DOHH2 (cell line): ENCODE measurements at regions not wholly inside any gene's neighbourhood (a gene's known extent, or its start where the extent isn't known, plus 50 kb on each side); places are given as distances from the start of the nearest gene placed in this dataset.

Experiments used
- H3F3A ChIP-seq: fragments of 200-600 bp; sonication (generic), shearing (Covaris generic); 2 replicates; pipeline ENCODE4 v1.6.0; 2016; ENCODE audit warnings: antibody characterized with exemption, mild to moderate bottlenecking; ENCODE audit not compliant: control insufficient read depth, insufficient read depth
- H3K27ac ChIP-seq: fragments of 200-600 bp; sonication (generic); 2 replicates; pipeline ENCODE4 v1.5.1; 2014; ENCODE audit warnings: low read depth, mild to moderate bottlenecking, low read length, moderate library complexity
- H3K27me3 ChIP-seq: fragments of 200-600 bp; sonication (generic); 2 replicates; pipeline ENCODE4 v1.6.1; 2014; ENCODE audit warnings: mild to moderate bottlenecking, low read length, mixed read lengths; ENCODE audit not compliant: control insufficient read depth
- H3K36me3 ChIP-seq: fragments of 200-600 bp; sonication (generic); 2 replicates; pipeline ENCODE4 v1.6.1; 2014; ENCODE audit warnings: mild to moderate bottlenecking, low read length, moderate library complexity, mixed read lengths; ENCODE audit not compliant: control insufficient read depth
- H3K4me1 ChIP-seq: fragments of 200-600 bp; sonication (generic); 2 replicates; pipeline ENCODE4 v1.6.1; 2014; ENCODE audit warnings: mild to moderate bottlenecking, low read length, mixed read lengths; ENCODE audit not compliant: control insufficient read depth
- H3K4me2 ChIP-seq: fragments of 200-600 bp; sonication (generic); 2 replicates; pipeline ENCODE4 v1.6.0; 2014; ENCODE audit warnings: mild to moderate bottlenecking, low read length, moderate library complexity
- H3K4me3 ChIP-seq: fragments of 200-600 bp; sonication (generic); 2 replicates; pipeline ENCODE4 v1.5.1; 2014; ENCODE audit warnings: mild to moderate bottlenecking, low read length, mixed read lengths
- H3K79me2 ChIP-seq: fragments of 200-600 bp; sonication (generic); 2 replicates; pipeline ENCODE4 v1.6.1; 2014; ENCODE audit warnings: mild to moderate bottlenecking, low read length, mixed read lengths; ENCODE audit not compliant: control insufficient read depth
- H3K9me2 ChIP-seq: fragments of 200-600 bp; sonication (generic); replicated peaks from 2 replicates; pipeline ENCODE4 v1.6.1; 2014; ENCODE audit warnings: mild to moderate bottlenecking, low read length, mixed read lengths; ENCODE audit not compliant: control insufficient read depth
- H3K9me3 ChIP-seq: fragments of 200-600 bp; sonication (generic); 2 replicates; pipeline ENCODE4 v1.6.1; 2014; ENCODE audit warnings: antibody characterized with exemption, low read length, mixed read lengths; ENCODE audit not compliant: control insufficient read depth, insufficient read depth
- H4K20me1 ChIP-seq: fragments of 200-600 bp; sonication (generic); 2 replicates; pipeline ENCODE4 v1.6.0; 2014; ENCODE audit warnings: low read depth, mild to moderate bottlenecking, antibody characterized with exemption, low read length, moderate library complexity; ENCODE audit not compliant: control insufficient read depth, insufficient read depth
- EZH2phosphoT487 ChIP-seq: fragments of 200-600 bp; sonication (generic); IDR thresholded peaks from 2 replicates; pipeline ENCODE4 v1.6.1; 2017; ENCODE audit warnings: borderline replicate concordance, mild to moderate bottlenecking, antibody characterized with exemption, low read length, moderate library complexity, mixed read lengths
- TF ChIP-seq, protein P1 (sequence below): fragments of 200-600 bp; sonication (generic); IDR thresholded peaks from one replicate; pipeline ENCODE4 v1.5.1; 2014; ENCODE audit warnings: antibody characterized with exemption, mild to moderate bottlenecking, low read depth, low read length; ENCODE audit not compliant: poor library complexity, severe bottlenecking

GRCh38 chr11:11746449-11746848 is 95.3 kb upstream of the USP47 start:
- H3F3A ChIP-seq, result no peaks in the 10 kb centered on the region
- no peaks in the 10 kb centered on the region for H3K4me1 ChIP-seq
- H3K9me2 ChIP-seq, result no peaks in the 10 kb centered on the region
- no peak overlapping the region for H3K27ac ChIP-seq
- no peak overlapping the region for H3K4me3 ChIP-seq
- H3K36me3 ChIP-seq, result no peaks in the 10 kb centered on the region
- H4K20me1 ChIP-seq, result no peaks in the 10 kb centered on the region
- TF ChIP-seq, protein P1, sequence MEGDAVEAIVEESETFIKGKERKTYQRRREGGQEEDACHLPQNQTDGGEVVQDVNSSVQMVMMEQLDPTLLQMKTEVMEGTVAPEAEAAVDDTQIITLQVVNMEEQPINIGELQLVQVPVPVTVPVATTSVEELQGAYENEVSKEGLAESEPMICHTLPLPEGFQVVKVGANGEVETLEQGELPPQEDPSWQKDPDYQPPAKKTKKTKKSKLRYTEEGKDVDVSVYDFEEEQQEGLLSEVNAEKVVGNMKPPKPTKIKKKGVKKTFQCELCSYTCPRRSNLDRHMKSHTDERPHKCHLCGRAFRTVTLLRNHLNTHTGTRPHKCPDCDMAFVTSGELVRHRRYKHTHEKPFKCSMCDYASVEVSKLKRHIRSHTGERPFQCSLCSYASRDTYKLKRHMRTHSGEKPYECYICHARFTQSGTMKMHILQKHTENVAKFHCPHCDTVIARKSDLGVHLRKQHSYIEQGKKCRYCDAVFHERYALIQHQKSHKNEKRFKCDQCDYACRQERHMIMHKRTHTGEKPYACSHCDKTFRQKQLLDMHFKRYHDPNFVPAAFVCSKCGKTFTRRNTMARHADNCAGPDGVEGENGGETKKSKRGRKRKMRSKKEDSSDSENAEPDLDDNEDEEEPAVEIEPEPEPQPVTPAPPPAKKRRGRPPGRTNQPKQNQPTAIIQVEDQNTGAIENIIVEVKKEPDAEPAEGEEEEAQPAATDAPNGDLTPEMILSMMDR, result no peak
- no peak for TF ChIP-seq EZH2phosphoT487
- H3K79me2 ChIP-seq, result no peaks in the 10 kb centered on the region
- H3K9me3 ChIP-seq, result no peaks in the 10 kb centered on the region
- no peaks in the 10 kb centered on the region for H3K27me3 ChIP-seq
- H3K4me2 ChIP-seq, result no peak overlapping the region

DNA sequence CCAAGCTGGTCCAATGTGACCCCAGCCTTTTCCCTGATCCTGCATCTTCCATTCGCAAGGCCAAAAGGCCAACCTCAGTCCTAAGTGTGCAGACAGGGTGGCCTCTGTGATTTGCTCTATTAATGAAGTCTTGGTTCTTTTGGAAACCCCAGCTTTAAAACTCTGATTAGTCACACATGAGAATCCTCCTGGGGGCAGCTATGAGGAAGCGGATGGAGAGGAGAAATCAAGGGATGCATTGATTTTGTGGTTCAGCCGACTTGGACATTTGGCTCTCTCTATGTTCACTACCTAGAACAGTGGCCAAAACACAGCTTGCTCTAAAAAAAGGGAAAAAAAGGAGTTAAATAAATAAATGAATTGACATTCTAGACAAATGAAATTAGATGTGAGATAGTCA is 98.6 kb upstream of the USP47 start:
- Histone ChIP-seq H3K9me3 (no peaks in the 10 kb centered on the region), H3K4me1 (no peaks in the 10 kb centered on the region), H4K20me1 (no peaks in the 10 kb centered on the region), H3K9me2 (no peaks in the 10 kb centered on the region), H3K27me3 (no peaks in the 10 kb centered on the region), H3K4me3 (no peak overlapping the region), H3F3A (no peaks in the 10 kb centered on the region), H3K27ac (no peak overlapping the region), H3K4me2 (no peak overlapping the region), H3K79me2 (no peaks in the 10 kb centered on the region), H3K36me3 (no peaks in the 10 kb centered on the region)
- TF ChIP-seq, protein P1, result no peak
- no peak for TF ChIP-seq EZH2phosphoT487

DNA sequence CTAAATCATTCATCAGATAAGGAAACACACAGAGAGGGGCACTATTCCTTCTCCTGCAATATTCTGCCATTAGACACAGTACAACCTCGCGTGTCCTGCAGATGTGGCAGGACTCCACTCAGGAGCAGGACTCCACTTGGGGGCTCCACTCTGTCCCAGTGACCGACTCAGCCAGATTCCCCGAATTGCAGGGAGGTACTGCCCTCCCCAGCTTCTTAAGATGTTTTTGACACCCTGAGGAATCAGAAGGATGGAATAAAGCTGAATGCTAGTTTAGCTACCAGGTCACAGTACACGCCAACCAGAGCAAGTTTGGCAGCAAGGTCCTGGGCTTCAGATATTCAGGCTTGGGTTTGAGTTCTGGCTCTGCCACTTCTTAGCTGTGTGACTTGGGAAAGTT is 99.3 kb upstream of the USP47 start:
- Histone ChIP-seq H3K27me3 (no peaks in the 10 kb centered on the region), H3K4me3 (no peak overlapping the region)
- TF ChIP-seq, protein P1, result no peak
- no peak for TF ChIP-seq EZH2phosphoT487

DNA sequence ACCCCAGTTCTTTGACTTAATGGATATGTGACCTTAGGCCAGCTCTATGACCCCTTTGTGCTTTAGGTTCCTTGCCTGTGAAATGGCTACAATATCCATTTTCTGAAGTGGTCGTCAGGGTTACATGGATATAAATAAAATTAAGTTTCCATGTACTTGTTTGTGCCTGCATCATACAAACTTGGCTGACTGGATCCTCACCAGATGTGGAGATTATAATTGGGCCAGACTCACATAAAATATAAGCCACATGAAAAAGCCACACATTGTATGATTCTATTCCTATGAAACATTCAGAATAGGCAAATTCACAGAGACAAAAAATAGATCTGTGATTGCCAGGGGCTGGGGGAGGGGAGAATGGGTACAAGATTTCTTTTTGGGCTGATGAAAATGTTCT is 100.9 kb upstream of the USP47 start:
- H3K4me2 ChIP-seq, result no peak overlapping the region
- H4K20me1 ChIP-seq, result no peaks in the 10 kb centered on the region
- no peaks in the 10 kb centered on the region for H3K9me3 ChIP-seq
- H3K79me2 ChIP-seq, result no peaks in the 10 kb centered on the region
- TF ChIP-seq, protein P1, result no peak
- TF ChIP-seq EZH2phosphoT487, result no peak
- H3K4me1 ChIP-seq, result no peaks in the 10 kb centered on the region
- no peak overlapping the region for H3K27ac ChIP-seq
- H3K27me3 ChIP-seq, result no peaks in the 10 kb centered on the region
- no peaks in the 10 kb centered on the region for H3K36me3 ChIP-seq
- H3F3A ChIP-seq, result no peaks in the 10 kb centered on the region
- H3K4me3 ChIP-seq, result no peak overlapping the region
- H3K9me2 ChIP-seq, result no peaks in the 10 kb centered on the region

More for the DNA sequence above, 99.3 kb upstream of the USP47 start:
- Histone ChIP-seq H3K79me2 (no peaks in the 10 kb centered on the region), H3K9me3 (no peaks in the 10 kb centered on the region), H3K36me3 (no peaks in the 10 kb centered on the region), H3K9me2 (no peaks in the 10 kb centered on the region), H3K4me2 (no peak overlapping the region), H3K4me1 (no peaks in the 10 kb centered on the region), H3K27ac (no peak overlapping the region), H3F3A (no peaks in the 10 kb centered on the region), H4K20me1 (no peaks in the 10 kb centered on the region)
